Left lung (tissue), 4 donors: ENCODE measurements at regions not wholly inside any gene's neighbourhood (a gene's known extent, or its start where the extent isn't known, plus 50 kb on each side); places are given as distances from the start of the nearest gene placed in this dataset.

Experiments
- ATAC-seq: fragments of 200-7000 bp; cut with Tn5 transposase; one replicate; pipeline ENCODE4 v1.9.1; 2020; ENCODE audit warnings: moderate library complexity
- DNase-seq, 4 donors: peaks; one replicate each; pipeline ENCODE4 v3.0.0-alpha.2; 2013 to 2020
- H3K27ac ChIP-seq, 2 donors: fragments of 200-600 bp; sonication (generic) in 1 of 2; one replicate each; pipeline versions ENCODE4 v1.5.0 to v1.8.0; 2020 to 2021
- H3K27me3 ChIP-seq, 2 donors: fragments of 200-600 bp; sonication (generic) in 1 of 2; one replicate each; pipeline versions ENCODE4 v1.5.0 to v1.8.0; 2020 to 2021
- H3K36me3 ChIP-seq, 2 donors: fragments of 200-600 bp; sonication (generic) in 1 of 2; one replicate each; pipeline versions ENCODE4 v1.5.0 to v1.8.0; 2020 to 2021
- H3K4me1 ChIP-seq, 2 donors: fragments of 200-600 bp; one replicate each; pipeline ENCODE4 v1.8.0; 2021
- H3K4me3 ChIP-seq, 2 donors: fragments of 200-600 bp; sonication (generic) in 1 of 2; one replicate each; pipeline versions ENCODE4 v1.5.0 to v1.8.0; 2020 to 2021; ENCODE audit warnings: mild to moderate bottlenecking in 1 of 2
- H3K9me3 ChIP-seq, 2 donors: fragments of 200-600 bp; sonication (generic) in 1 of 2; one replicate each; pipeline versions ENCODE4 v1.5.0 to v1.8.0; 2020 to 2021
- CTCF ChIP-seq, 2 donors: fragments of 200-600 bp; sonication (generic) in 1 of 2; IDR thresholded peaks; one replicate each; pipeline versions ENCODE4 v1.5.0 to v1.8.0; 2021; ENCODE audit warnings: antibody characterized with exemption in 2 of 2
- intact Hi-C, 2 donors: fragments of 100-400 bp; cut with DNase I; formaldehyde crosslinking; loops; one replicate each; pipeline versions ENCODE4 v1.11.2 to v1.14.2; 2022
- donor health status: DM: no; HTN: yes; CAD: no.
- donor health status: DM: no; HTN: no; CAD: no.

GRCh38 chr1:222096476-222096772 lies 354.5 kb upstream of the DUSP10 start:
- Histone ChIP-seq H3K27me3 (no peaks in the 10 kb centered on the region), H3K4me1 (no peaks in the 10 kb centered on the region), H3K4me3 (no peak overlapping the region), H3K36me3 (no peaks in the 10 kb centered on the region), H3K27ac (no peak overlapping the region), H3K9me3 (no peaks in the 10 kb centered on the region)
- ATAC-seq (no peak), DNase-seq (no peak)
- intact Hi-C loops, result no loop called here
- TF ChIP-seq CTCF (IDR thresholded peaks at IDR 0.05), result no peak

GRCh38 chr1:222095606-222096475 lies 354.0 kb upstream of the DUSP10 start:
- ATAC-seq, result peak; percentile 65
- TF ChIP-seq CTCF (IDR thresholded peaks at IDR 0.05), result peak; percentile 65 to 81
- Histone ChIP-seq H3K36me3 (no peaks in the 10 kb centered on the region), H3K27ac (no peak overlapping the region), H3K4me1 (no peaks in the 10 kb centered on the region), H3K4me3 (no peak overlapping the region), H3K27me3 (no peaks in the 10 kb centered on the region), H3K9me3 (no peaks in the 10 kb centered on the region)
- no peak for DNase-seq
- intact Hi-C loops, result no loop called here

- intact Hi-C loops, result no loop called here
- DNase-seq, result no peak
- no peak for ATAC-seq
- H3K4me3 ChIP-seq, result no peak overlapping the region
- H3K27me3 ChIP-seq, result no peaks in the 10 kb centered on the region
- no peak for TF ChIP-seq CTCF (IDR thresholded peaks at IDR 0.05)
- no peaks in the 10 kb centered on the region for H3K4me1 ChIP-seq
- H3K36me3 ChIP-seq, result no peaks in the 10 kb centered on the region
- H3K27ac ChIP-seq, result no peak overlapping the region
- no peaks in the 10 kb centered on the region for H3K9me3 ChIP-seq
Observed at GRCh38 chr1:222093518-222093917, 351.6 kb upstream of the DUSP10 start.

GRCh38 chr1:222090103-222090502 lies 348.2 kb upstream of the DUSP10 start:
- no peak for DNase-seq
- intact Hi-C loops, result no loop called here
- Histone ChIP-seq H3K36me3 (no peaks in the 10 kb centered on the region), H3K27ac (no peak overlapping the region), H3K4me3 (no peak overlapping the region), H3K4me1 (no peaks in the 10 kb centered on the region), H3K27me3 (no peaks in the 10 kb centered on the region), H3K9me3 (no peaks in the 10 kb centered on the region)
- ATAC-seq, result no peak
- no peak for TF ChIP-seq CTCF (IDR thresholded peaks at IDR 0.05)

GRCh38 chr1:222087221-222087920 lies 345.5 kb upstream of the DUSP10 start:
- H3K36me3 ChIP-seq, result no peaks in the 10 kb centered on the region
- H3K27me3 ChIP-seq, result no peaks in the 10 kb centered on the region
- DNase-seq (no peak), ATAC-seq (no peak)
- no peaks in the 10 kb centered on the region for H3K4me1 ChIP-seq
- H3K27ac ChIP-seq, result no peak overlapping the region
- H3K4me3 ChIP-seq, result no peak overlapping the region
- TF ChIP-seq CTCF (IDR thresholded peaks at IDR 0.05), result no peak
- H3K9me3 ChIP-seq, result peaks cover 0 to 7% of the 10 kb centered on the region in 2 donors
- intact Hi-C loops, result no loop called here
